ENCODE measurements at regions not wholly inside any gene's neighbourhood (a gene's known extent, or its start where the extent isn't known, plus 50 kb on each side); places are given as distances from the start of the nearest gene placed in this dataset.

DNA sequence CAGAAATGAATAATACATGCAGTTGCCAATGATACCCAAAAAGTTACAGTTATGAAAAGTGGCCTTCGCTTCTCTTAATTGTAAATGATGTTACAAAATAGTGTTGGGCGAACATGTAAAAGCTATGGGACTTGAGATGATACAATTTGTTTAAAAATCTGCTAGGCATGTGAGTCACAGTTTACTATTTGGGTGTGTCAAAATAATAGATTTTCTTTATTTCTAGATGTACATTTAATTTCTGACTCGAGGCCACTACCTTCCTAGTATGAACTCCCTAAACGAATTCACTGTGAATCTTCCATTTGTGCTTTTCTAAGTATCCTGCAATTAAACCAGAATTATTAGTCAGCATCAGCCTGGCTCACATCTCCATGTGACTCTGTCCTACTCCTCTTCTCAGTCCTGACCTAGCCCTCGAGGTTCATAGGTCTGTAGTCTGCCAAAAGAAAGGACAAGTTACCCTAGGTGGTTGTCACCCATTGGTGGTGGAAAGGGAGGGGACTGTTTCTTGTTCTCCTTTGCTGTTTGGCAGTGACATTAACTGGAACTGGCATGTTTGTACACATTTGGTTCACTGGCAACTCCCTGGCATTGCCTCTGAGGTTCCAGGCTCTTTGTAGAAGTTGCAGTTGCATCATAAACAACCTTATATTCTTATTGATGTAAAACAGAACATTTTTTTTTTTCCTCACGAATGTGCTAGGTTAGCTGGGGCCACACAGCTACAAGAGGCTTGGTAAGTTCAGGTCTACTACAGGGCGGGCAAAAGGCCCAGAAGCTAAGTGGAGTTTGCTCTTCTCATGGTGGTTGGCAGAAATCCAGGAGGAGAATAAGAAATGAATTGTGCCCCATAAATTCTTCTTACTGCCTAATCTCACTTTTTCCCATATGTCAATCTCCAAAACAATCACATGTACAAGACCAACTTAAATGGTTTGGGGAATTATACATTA lies 746.5 kb upstream of the ADAMTS5 start:
- no peak for DNase-seq (ENCODE audit: low read depth in 4 of 4, low spot score in 3 of 4)

GRCh38 chr21:27704567-27705166 lies 737.8 kb upstream of the ADAMTS5 start:
- DNase-seq (ENCODE audit: low read depth in 4 of 4, low spot score in 3 of 4) = no peak

GRCh38 chr21:27703791-27704190 lies 736.9 kb upstream of the ADAMTS5 start:
- DNase-seq (ENCODE audit: low read depth in 4 of 4, low spot score in 3 of 4) = no peak

- peak; percentile 73 to 84 (median 78) for DNase-seq (ENCODE audit: low read depth in 4 of 4, low spot score in 3 of 4)
Measured at GRCh38 chr21:27700974-27701614, 734.2 kb upstream of the ADAMTS5 start.

GRCh38 chr21:27695246-27695645 lies 728.4 kb upstream of the ADAMTS5 start:
- no peak for DNase-seq (ENCODE audit: low read depth in 4 of 4, low spot score in 3 of 4)

DNA sequence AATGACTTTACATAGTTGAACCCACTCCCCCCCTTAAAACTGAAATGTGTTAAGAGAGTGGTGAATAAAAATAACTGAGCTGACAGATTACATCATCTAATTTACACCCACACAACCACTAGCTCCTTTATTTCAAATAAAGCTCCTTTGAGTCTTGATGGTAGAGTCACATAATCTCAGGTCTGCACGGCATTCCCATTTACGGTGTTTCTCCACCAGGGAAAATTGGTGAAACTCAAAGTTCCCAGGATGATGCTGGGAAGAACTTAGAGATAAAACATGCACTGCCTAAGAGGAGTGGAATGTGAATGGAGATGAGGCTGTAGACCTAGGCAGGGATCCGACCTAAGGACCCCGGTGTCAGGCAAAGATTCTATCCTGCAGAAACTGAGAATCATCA lies 727.8 kb upstream of the ADAMTS5 start:
- no peak for DNase-seq (ENCODE audit: low read depth in 4 of 4, low spot score in 3 of 4)

- DNase-seq (ENCODE audit: low read depth in 4 of 4, low spot score in 3 of 4) = no peak
Measured at GRCh38 chr21:27693376-27693775, 726.5 kb upstream of the ADAMTS5 start.

GRCh38 chr21:27691516-27691915 lies 724.6 kb upstream of the ADAMTS5 start:
- DNase-seq (ENCODE audit: low read depth in 4 of 4, low spot score in 3 of 4) = no peak

- DNase-seq (ENCODE audit: low read depth in 4 of 4, low spot score in 3 of 4) = no peak
Measured at GRCh38 chr21:27691006-27691405, 724.1 kb upstream of the ADAMTS5 start.

DNA sequence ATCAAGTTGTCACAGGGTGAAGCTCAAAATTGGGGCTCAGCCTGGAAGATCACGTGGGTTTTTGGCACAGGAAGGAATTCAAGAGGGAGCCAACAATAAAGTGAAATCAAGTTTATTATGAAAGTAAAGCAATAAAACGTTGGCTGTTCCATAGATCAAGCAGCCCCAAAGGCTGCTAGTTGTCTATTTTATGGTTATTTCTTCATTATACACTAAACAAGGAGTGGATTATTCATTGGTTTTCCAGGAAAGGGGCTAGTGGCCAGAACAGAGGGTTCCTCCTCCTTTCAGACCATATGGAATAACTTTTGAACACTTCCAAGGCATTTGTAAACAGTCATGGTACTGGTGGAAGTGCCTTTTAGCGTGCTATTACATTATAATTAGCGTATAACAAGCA lies 723.5 kb upstream of the ADAMTS5 start:
- DNase-seq (ENCODE audit: low read depth in 4 of 4, low spot score in 3 of 4) = no peak

DNA sequence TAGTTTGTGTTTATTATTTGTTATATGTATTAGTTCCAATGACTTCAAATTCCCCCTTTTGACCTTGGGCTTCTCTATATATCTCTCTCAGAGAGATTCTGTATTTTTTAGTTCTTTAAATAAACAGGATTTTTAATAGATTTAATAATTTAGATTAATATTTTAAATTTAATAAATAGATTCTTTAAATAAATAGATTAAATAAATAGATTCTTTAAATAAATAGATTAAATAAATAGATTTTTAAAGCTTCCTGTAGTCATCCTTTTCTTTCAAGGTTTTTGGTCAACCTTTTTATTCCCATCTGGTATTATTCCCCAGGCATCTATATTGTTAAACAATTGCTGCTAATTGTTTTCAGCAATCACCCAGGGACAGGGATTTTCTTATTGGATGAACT lies 721.9 kb upstream of the ADAMTS5 start:
- no peak for DNase-seq (ENCODE audit: low read depth in 4 of 4, low spot score in 3 of 4)

- DNase-seq (ENCODE audit: low read depth in 4 of 4, low spot score in 3 of 4) = no peak
Measured at GRCh38 chr21:27683292-27683691, 716.4 kb upstream of the ADAMTS5 start.

DNA sequence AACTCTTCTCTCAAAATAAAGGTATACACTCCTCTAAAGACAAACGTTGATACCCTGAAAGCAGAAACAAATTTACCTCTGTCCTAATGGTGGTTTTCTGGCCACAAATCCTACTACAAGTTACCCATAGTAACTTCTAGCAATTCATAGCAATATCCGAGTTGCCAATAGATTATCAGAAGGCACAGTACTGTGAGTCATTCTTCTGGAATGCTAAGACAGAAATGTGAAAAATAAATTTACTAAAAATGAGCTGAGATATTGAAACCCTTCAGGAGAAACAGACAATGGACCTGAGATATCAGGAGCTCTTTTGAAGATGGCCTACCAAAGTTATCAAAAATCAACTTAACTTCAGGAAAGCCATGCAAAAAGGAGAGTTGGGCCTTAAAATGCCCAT lies 715.0 kb upstream of the ADAMTS5 start:
- no peak for DNase-seq (ENCODE audit: low read depth in 4 of 4, low spot score in 3 of 4)

- DNase-seq (ENCODE audit: low read depth in 4 of 4, low spot score in 3 of 4) = no peak
Measured at GRCh38 chr21:27681038-27681437, 714.1 kb upstream of the ADAMTS5 start.

DNA sequence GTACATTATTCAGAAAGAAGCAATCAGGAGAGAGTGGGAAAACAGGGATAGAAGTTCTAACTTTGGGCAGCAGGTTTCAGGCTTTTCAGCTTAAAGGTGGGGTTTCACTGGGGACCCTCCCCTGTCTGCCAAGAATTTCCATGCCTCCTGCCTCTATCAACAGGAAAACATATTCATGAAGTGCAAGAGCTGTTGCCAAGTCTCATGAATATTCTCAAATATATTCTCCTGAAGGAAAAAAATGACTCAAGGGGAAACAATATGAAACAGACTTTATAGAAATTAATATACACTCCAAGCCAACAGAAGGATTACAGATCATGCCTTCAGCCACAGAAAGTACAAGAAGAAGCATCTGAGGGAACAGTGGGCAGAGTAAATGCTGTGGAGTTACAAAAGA lies 713.3 kb upstream of the ADAMTS5 start:
- DNase-seq (ENCODE audit: low read depth in 4 of 4, low spot score in 3 of 4) = no peak

DNA sequence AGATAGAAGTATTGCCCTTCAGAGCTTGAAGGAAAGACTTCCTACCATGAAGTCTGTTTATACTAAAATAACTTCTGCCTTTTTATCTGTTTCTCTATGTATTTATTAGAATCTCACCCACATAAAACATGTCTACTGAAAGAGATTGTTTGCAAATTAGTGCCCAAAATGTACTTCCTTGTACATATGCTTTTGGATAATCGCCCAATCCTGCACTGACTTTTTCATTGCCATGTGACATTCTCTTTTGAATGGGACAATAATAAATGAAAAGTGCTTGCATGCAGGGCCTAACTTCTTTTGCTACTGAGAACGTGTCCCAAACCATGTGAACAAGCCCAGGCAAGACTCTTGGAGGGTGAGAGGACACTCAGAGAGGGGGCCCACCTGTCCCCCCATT lies 711.6 kb upstream of the ADAMTS5 start:
- DNase-seq (ENCODE audit: low read depth in 4 of 4, low spot score in 3 of 4) = no peak

GRCh38 chr21:27677546-27677945 lies 710.7 kb upstream of the ADAMTS5 start:
- DNase-seq (ENCODE audit: low read depth in 4 of 4, low spot score in 3 of 4) = no peak

DNA sequence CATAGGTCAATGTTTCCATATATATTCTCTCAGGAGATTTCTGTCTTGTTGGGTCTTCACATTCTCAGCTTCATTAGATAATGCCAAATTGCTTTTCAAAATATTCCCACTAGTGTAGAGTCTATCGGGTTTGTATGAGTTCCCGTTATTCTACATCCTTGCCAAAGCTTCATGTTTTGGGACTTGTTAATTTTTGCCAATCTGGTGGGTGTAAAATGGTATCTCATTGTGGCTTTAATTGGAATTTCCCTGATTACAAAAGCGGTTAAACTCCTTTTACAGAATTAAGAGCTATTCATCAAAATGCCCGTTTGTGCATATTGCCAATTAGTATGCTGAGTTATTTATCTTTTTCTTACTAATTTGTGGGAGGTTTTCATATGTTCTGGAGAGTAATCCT lies 708.4 kb upstream of the ADAMTS5 start:
- no peak for DNase-seq (ENCODE audit: low read depth in 4 of 4, low spot score in 3 of 4)

GRCh38 chr21:27674041-27674615 lies 707.2 kb upstream of the ADAMTS5 start:
- no peak for DNase-seq (ENCODE audit: low read depth in 4 of 4, low spot score in 3 of 4)

DNA sequence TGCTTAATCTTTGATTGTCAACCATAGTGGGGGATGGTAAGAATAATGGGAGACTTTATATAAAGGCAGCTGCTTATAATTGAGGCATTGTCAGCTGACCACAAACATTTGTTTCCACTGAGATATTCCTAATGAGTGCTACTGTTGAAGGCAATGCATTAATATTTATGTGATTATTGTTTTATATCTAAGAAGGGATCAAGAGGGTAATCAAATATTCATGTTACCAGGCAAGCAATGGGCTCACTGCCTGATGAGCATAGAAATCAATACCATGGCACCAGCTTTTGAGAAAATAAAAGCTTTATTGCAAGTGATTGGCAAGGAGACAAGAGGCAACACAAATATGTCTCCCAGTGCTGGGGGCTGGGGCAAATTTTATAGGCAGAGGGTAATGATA lies 706.7 kb upstream of the ADAMTS5 start:
- no peak for DNase-seq (ENCODE audit: low read depth in 4 of 4, low spot score in 3 of 4)

DNA sequence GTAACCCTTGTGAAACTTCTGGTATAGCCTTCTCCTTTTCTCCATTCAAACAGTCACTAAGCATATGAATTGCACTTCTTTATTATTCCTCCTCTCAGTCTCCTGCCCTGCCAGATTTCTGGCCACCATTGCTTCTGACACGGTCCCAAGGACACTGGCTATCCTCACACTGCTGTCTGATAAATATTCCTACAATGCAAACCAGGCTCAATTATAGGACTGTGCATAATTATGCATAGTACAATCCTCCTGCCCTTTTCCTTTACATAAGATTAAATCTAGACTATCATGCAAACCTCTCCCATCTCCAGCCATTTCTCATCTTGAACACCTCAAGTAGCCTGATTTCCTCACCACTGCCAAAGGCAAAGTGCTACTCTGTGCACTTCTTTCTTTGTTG lies 704.3 kb upstream of the ADAMTS5 start:
- no peak for DNase-seq (ENCODE audit: low read depth in 4 of 4, low spot score in 3 of 4)
